Panc1 (cell line): ENCODE measurements at regions not wholly inside any gene's neighbourhood (a gene's known extent, or its start where the extent isn't known, plus 50 kb on each side); places are given as distances from the start of the nearest gene placed in this dataset.

Experiments used
- POLR2AphosphoS5 ChIP-seq: IDR thresholded peaks from 2 replicates; pipeline ENCODE4 v1.6.1; 2012; ENCODE audit warnings: mild to moderate bottlenecking, low read depth, low read length, moderate library complexity
- SIN3A ChIP-seq: IDR thresholded peaks from 2 replicates; pipeline ENCODE4 v1.6.1; 2012; ENCODE audit warnings: low read depth, mild to moderate bottlenecking, low read length, moderate library complexity, borderline replicate concordance; ENCODE audit not compliant: insufficient read depth
- TCF7L2 ChIP-seq: IDR thresholded peaks from 2 replicates; pipeline ENCODE4 v1.6.1; 2011; ENCODE audit warnings: mild to moderate bottlenecking, low read depth, low read length, inconsistent platforms
- TF ChIP-seq, protein P1 (sequence below): fragments of 450-650 bp; IDR thresholded peaks from 2 replicates; pipeline ENCODE4 v1.5.1; 2017; ENCODE audit warnings: mild to moderate bottlenecking
- TF ChIP-seq, protein P2 (sequence below), 2 experiments: IDR thresholded peaks; 2 replicates each; pipeline ENCODE4 v1.6.1; 2011 to 2012; ENCODE audit warnings: low read depth in 2 of 2, control low read depth in 1 of 2, low read length in 1 of 2, mild to moderate bottlenecking in 1 of 2, moderate library complexity in 1 of 2; ENCODE audit not compliant: insufficient read depth in 1 of 2

DNA sequence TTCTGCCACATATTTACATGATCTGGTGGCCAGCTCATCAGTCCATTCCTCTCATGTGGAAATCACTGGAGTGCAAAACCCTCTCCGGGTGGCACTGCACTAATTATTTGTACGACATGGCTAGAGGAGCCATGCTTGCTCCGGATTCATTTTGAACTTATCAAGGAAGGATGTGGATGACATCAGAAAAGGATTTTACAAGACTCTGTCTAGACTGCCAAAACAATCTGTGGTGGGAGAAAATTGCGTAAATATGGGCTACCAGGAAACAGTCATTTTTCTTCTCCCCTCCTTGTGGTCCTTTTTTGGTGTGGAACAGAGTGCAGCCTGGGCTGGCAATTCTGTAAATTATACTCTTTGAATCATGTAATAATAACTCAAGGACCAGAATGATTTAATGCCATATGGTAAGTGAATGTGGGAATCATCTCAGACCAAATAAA lies 123.4 kb upstream of the IFNE start:
- TF ChIP-seq, protein P1, sequence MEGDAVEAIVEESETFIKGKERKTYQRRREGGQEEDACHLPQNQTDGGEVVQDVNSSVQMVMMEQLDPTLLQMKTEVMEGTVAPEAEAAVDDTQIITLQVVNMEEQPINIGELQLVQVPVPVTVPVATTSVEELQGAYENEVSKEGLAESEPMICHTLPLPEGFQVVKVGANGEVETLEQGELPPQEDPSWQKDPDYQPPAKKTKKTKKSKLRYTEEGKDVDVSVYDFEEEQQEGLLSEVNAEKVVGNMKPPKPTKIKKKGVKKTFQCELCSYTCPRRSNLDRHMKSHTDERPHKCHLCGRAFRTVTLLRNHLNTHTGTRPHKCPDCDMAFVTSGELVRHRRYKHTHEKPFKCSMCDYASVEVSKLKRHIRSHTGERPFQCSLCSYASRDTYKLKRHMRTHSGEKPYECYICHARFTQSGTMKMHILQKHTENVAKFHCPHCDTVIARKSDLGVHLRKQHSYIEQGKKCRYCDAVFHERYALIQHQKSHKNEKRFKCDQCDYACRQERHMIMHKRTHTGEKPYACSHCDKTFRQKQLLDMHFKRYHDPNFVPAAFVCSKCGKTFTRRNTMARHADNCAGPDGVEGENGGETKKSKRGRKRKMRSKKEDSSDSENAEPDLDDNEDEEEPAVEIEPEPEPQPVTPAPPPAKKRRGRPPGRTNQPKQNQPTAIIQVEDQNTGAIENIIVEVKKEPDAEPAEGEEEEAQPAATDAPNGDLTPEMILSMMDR: no peak
- no peak for TF ChIP-seq TCF7L2
- TF ChIP-seq POLR2AphosphoS5: no peak
- TF ChIP-seq, protein P2, sequence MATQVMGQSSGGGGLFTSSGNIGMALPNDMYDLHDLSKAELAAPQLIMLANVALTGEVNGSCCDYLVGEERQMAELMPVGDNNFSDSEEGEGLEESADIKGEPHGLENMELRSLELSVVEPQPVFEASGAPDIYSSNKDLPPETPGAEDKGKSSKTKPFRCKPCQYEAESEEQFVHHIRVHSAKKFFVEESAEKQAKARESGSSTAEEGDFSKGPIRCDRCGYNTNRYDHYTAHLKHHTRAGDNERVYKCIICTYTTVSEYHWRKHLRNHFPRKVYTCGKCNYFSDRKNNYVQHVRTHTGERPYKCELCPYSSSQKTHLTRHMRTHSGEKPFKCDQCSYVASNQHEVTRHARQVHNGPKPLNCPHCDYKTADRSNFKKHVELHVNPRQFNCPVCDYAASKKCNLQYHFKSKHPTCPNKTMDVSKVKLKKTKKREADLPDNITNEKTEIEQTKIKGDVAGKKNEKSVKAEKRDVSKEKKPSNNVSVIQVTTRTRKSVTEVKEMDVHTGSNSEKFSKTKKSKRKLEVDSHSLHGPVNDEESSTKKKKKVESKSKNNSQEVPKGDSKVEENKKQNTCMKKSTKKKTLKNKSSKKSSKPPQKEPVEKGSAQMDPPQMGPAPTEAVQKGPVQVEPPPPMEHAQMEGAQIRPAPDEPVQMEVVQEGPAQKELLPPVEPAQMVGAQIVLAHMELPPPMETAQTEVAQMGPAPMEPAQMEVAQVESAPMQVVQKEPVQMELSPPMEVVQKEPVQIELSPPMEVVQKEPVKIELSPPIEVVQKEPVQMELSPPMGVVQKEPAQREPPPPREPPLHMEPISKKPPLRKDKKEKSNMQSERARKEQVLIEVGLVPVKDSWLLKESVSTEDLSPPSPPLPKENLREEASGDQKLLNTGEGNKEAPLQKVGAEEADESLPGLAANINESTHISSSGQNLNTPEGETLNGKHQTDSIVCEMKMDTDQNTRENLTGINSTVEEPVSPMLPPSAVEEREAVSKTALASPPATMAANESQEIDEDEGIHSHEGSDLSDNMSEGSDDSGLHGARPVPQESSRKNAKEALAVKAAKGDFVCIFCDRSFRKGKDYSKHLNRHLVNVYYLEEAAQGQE (IDR thresholded peaks at IDR 0.05; ENCODE audit: insufficient read depth in 1 of 2, low read depth in 2 of 2, low read length in 1 of 2): no peak
- TF ChIP-seq SIN3A: no peak
